K562 (cell line): ENCODE measurements at regions not wholly inside any gene's neighbourhood (a gene's known extent, or its start where the extent isn't known, plus 50 kb on each side); places are given as distances from the start of the nearest gene placed in this dataset.

Source experiments
- ATAC-seq: fragments of 200-7000 bp; cut with Tn5 transposase; 3 replicates; pipeline ENCODE4 v1.9.1; 2020; ENCODE audit warnings: moderate library complexity
- BruUV-seq: library from RNA; stranded (reverse); fragments of 400-500 nt; replicated peaks from 2 replicates; lab custom pipeline; 2021; lab: Mats Ljungman, UMichigan
- CTCF ChIA-PET: fragments of 300-600 bp; formaldehyde crosslinking; extraction: SDS; loops from one replicate; lab custom pipeline; 2021; ENCODE audit warnings: low intra/inter-chr PET ratio; lab: Yijun Ruan, JAX
- POLR2A ChIA-PET: fragments of 300-600, 350-650 bp; sonication (Branson Sonifier 250); formaldehyde crosslinking; extraction: SDS; loops from one replicate; lab custom pipeline; 2021; ENCODE audit warnings: antibody characterized with exemption, inconsistent platforms; lab: Yijun Ruan, JAX
- DNase-seq, 4 experiments: peaks; one replicate each; pipeline versions ENCODE4 v3.0.0 to v3.0.0-alpha.2; 2011 to 2018; ENCODE audit warnings: low spot score in 3 of 4, mixed read lengths in 3 of 4; ENCODE audit errors: extremely low read depth in 1 of 4
- FAIRE-seq: peaks from 2 replicates; lab custom pipeline; 2011; peaks lifted over from hg19 to GRCh38; lab: Jason Lieb, UNC
- H2AFZ ChIP-seq: 2 replicates; pipeline ENCODE4 v1.6.0; 2011; ENCODE audit warnings: low read depth, low read length, control low read depth, inconsistent platforms
- H3K27ac ChIP-seq: fragments of 200-600 bp; 3 replicates; pipeline ENCODE4 v1.8.0; 2011; ENCODE audit warnings: low read depth, mild to moderate bottlenecking, control low read depth, inconsistent platforms, low read length, moderate library complexity, mixed read lengths; ENCODE audit errors: extremely low read depth
- H3K27me3 ChIP-seq, 2 experiments: fragments of 300-600 bp in 1 of 2; 2 replicates in 1 of 2; 3 replicates in 1 of 2; pipeline versions ENCODE4 v1.6.0 to v1.8.0; 2011; ENCODE audit warnings: inconsistent platforms in 2 of 2, low read length in 2 of 2, mild to moderate bottlenecking in 1 of 2, mixed read lengths in 1 of 2, moderate library complexity in 1 of 2; ENCODE audit not compliant: control insufficient read depth in 2 of 2, insufficient read depth in 2 of 2
- H3K36me3 ChIP-seq: fragments of 300-600 bp; 3 replicates; pipeline ENCODE4 v1.8.0; 2011; ENCODE audit warnings: mild to moderate bottlenecking, low read length, inconsistent platforms; ENCODE audit not compliant: control insufficient read depth, insufficient read depth
- H3K4me1 ChIP-seq, 2 experiments: fragments of 200-600 bp in 1 of 2; replicated peaks in 1 of 2; 2 replicates in 1 of 2; 3 replicates in 1 of 2; pipeline versions ENCODE4 v1.5.1 to v1.8.0; 2011; ENCODE audit warnings: inconsistent platforms in 2 of 2, low read length in 2 of 2, mild to moderate bottlenecking in 1 of 2, mixed read lengths in 1 of 2, moderate library complexity in 1 of 2; ENCODE audit not compliant: control insufficient read depth in 2 of 2, insufficient read depth in 2 of 2
- H3K4me2 ChIP-seq: 2 replicates; pipeline ENCODE4 v1.6.1; 2011; ENCODE audit warnings: low read length, control low read depth, inconsistent platforms, mixed read lengths; ENCODE audit not compliant: insufficient read depth
- H3K4me3 ChIP-seq: fragments of 200-600 bp; sonication (generic), shearing (Covaris generic); 2 replicates; pipeline ENCODE4 v1.5.1; 2016; ENCODE audit warnings: control low read depth, inconsistent platforms
- H3K79me2 ChIP-seq: fragments of 200-600 bp; 3 replicates; pipeline ENCODE4 v1.8.0; 2011; ENCODE audit warnings: low read length, inconsistent platforms; ENCODE audit not compliant: control insufficient read depth, insufficient read depth
- H3K9ac ChIP-seq, 2 experiments: 2 replicates each; pipeline versions ENCODE4 v1.6.0 to v1.6.1; 2011; ENCODE audit warnings: low read depth in 2 of 2, low read length in 2 of 2, control low read depth in 1 of 2, inconsistent platforms in 1 of 2, mild to moderate bottlenecking in 1 of 2, mixed read lengths in 1 of 2; ENCODE audit not compliant: insufficient read depth in 1 of 2
- H3K9me1 ChIP-seq: one replicate; pipeline ENCODE4 v1.6.0; 2011; ENCODE audit warnings: inconsistent platforms, mild to moderate bottlenecking, low read length, moderate library complexity; ENCODE audit not compliant: control insufficient read depth, insufficient read depth
- H3K9me3 ChIP-seq: replicated peaks from 2 replicates; pipeline ENCODE4 v1.5.1; 2011; ENCODE audit warnings: low read depth, low read length, inconsistent platforms; ENCODE audit not compliant: control insufficient read depth, insufficient read depth
- H4K20me1 ChIP-seq: replicated peaks from 2 replicates; pipeline ENCODE4 v1.6.1; 2011; ENCODE audit warnings: low read length, inconsistent platforms, mixed read lengths; ENCODE audit not compliant: control insufficient read depth, insufficient read depth
- ARHGAP35 ChIP-seq: fragments of 450-650 bp; IDR thresholded peaks from 2 replicates; pipeline ENCODE4 v1.6.1; 2018; ENCODE audit not compliant: partially characterized antibody
- CBFA2T2 ChIP-seq: fragments of 450-650 bp; conservative IDR thresholded peaks from 2 replicates; pipeline ENCODE4 v1.6.1; 2017; ENCODE audit warnings: mild to moderate bottlenecking
- NCOA1 ChIP-seq: fragments of 450-650 bp; IDR thresholded peaks from 2 replicates; pipeline ENCODE4 v1.6.1; 2016; ENCODE audit warnings: low read depth
- NFE2L1 ChIP-seq: fragments of 450-650 bp; IDR thresholded peaks from 2 replicates; pipeline ENCODE4 v1.6.1; 2016; ENCODE audit warnings: missing genetic modification characterization, low read depth, mild to moderate bottlenecking, missing compliant biosample characterization, moderate library complexity, borderline replicate concordance
- ZNF316 ChIP-seq: fragments of 450-650 bp; IDR thresholded peaks from 2 replicates; pipeline ENCODE4 v1.6.1; 2016
- WGBS: fragments of 100-300 bp; shearing (Covaris generic); methylation state at CpG from one replicate; pipeline ENCODE4 v1.1.6; 2016; ENCODE audit warnings: low coverage, mixed read lengths; ENCODE audit not compliant: insufficient coverage; ENCODE audit errors: missing lambda C conversion rate; 5-methylcytosine and 5-hydroxymethylcytosine counted together
- in situ Hi-C: fragments of 300-500 bp; cut with MboI; formaldehyde crosslinking; loops from 4 replicates; pipeline ENCODE4 v1.15.0; 2018; ENCODE audit warnings: inconsistent platforms, mixed read lengths
- intact Hi-C: fragments of 100-400 bp; cut with micrococcal nuclease; formaldehyde crosslinking; loops from 2 replicates; pipeline ENCODE4 v1.14.2; 2022
- TF ChIP-seq, protein P1 (sequence below), 2 experiments: fragments of 450-650 bp in 1 of 2; sonication (generic) in 1 of 2; formaldehyde crosslinking in 1 of 2; IDR thresholded peaks in 1 of 2; conservative IDR thresholded peaks in 1 of 2; 2 replicates each; pipeline versions ENCODE4 v1.6.1 to v1.8.1; 2016 to 2023; ENCODE audit warnings: mild to moderate bottlenecking in 2 of 2, moderate library complexity in 2 of 2, inconsistent platforms in 1 of 2, missing genetic modification reagents in 1 of 2
- TF ChIP-seq, protein P2 (sequence below): fragments of 250-450 bp; sonication (Bioruptor Pico); IDR thresholded peaks from 2 replicates; pipeline ENCODE4 v1.8.0; 2022; ENCODE audit warnings: inconsistent platforms
- TF ChIP-seq, protein P3 (sequence below): sonication (generic); formaldehyde crosslinking; IDR thresholded peaks from 2 replicates; pipeline ENCODE4 v1.8.1; 2023; ENCODE audit warnings: mild to moderate bottlenecking, missing genetic modification reagents, moderate library complexity

DNA sequence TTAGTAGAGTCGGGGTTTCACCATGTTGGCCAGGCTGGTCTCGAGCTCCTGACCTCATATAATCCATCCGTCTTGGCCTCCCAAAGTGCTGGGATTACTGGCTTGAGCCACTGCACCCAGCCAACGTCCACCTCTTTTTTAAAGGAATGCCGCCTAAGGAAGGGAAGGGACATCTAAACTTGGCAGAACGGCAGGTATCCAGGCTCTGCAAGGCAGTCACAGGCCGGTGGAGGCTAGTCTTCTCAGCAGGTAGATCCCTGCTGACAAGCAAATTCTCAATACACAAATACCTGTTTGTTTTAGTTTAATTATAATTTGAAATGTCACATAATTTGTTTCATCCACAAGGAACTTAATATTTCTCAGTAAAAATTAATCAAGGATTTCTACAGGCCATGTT, 232.0 kb upstream of the HSFY2 start:
- BruUV-seq: no TSS peak
- intact Hi-C loops: no loop called here
- Histone ChIP-seq H4K20me1 (no peaks in the 10 kb centered on the region), H3K4me1 (no peaks in the 10 kb centered on the region), H2AFZ (no peak overlapping the region), H3K79me2 (no peaks in the 10 kb centered on the region), H3K9ac (no peak overlapping the region)
- ChIA-PET CTCF (no interaction called here), POLR2A (no interaction called here)
- no CpG with 5 or more reads among the region's 7 CpGs for WGBS
- TF ChIP-seq NFE2L1 (tag) (no peak), CBFA2T2 (no peak)
- TF ChIP-seq, protein P1, sequence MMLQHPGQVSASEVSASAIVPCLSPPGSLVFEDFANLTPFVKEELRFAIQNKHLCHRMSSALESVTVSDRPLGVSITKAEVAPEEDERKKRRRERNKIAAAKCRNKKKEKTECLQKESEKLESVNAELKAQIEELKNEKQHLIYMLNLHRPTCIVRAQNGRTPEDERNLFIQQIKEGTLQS (IDR thresholded peaks at IDR 0.05): no peak
- TF ChIP-seq, protein P1 (CRISPR knock-in tag; conservative IDR thresholded peaks at IDR 0.05): no peak
- TF ChIP-seq, all 486 proteins: peak for 0
- no peaks in the 10 kb centered on the region for H3K9me1 ChIP-seq
- no peak overlapping the region for H3K4me2 ChIP-seq
- no peak overlapping the region for H3K27ac ChIP-seq
- no peaks in the 10 kb centered on the region for H3K9me3 ChIP-seq
- ATAC-seq (no peak), FAIRE-seq (no peak), DNase-seq (no peak)
- H3K4me3 ChIP-seq: no peak overlapping the region
- no peaks in the 10 kb centered on the region for H3K36me3 ChIP-seq
- in situ Hi-C loops: no loop called here
- no peaks in the 10 kb centered on the region for H3K27me3 ChIP-seq

DNA sequence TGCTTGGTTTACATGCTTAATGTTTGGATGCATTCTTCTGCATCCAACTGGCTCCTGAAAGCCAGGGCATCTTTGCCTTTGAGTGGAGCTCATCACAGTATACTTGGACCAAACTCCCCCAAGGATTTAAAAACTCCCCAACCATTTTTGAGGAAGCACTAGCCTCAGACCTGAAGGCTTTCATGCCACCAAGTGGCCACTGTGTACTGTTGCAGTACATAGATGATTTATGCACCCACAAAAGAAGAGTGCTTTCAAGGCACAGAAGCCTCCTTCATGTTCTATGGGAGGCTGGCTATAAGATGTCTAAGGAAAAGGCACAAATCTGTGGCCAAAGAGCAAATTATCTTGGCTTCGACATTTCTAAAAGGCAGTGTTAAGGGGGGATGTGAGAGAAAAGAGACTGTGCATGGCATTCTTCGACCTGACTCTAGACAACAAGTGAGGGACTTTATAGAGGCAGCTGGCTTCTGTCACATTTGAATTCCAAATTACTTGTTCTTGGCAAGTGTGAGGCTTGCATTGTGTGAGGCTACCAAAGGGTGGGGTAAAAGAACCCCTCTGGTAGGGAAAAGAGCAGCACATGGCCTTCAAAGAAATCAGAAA, 224.2 kb upstream of the HSFY2 start:
- Histone ChIP-seq H3K36me3 (no peaks in the 10 kb centered on the region), H3K27me3 (no peaks in the 10 kb centered on the region), H3K79me2 (no peaks in the 10 kb centered on the region), H3K9me3 (no peaks in the 10 kb centered on the region), H4K20me1 (no peaks in the 10 kb centered on the region), H3K4me2 (no peak overlapping the region), H2AFZ (no peak overlapping the region), H3K9me1 (no peaks in the 10 kb centered on the region), H3K4me1 (no peaks in the 10 kb centered on the region), H3K27ac (no peak overlapping the region), H3K9ac (no peak overlapping the region), H3K4me3 (no peak overlapping the region)
- CTCF ChIA-PET: no interaction called here
- no CpG with 5 or more reads among the region's 2 CpGs for WGBS
- no TSS peak for BruUV-seq
- intact Hi-C loops (no loop called here), in situ Hi-C loops (no loop called here)
- FAIRE-seq (no peak), DNase-seq (no peak), ATAC-seq (no peak)
- POLR2A ChIA-PET: no interaction called here
- TF ChIP-seq, protein P2, sequence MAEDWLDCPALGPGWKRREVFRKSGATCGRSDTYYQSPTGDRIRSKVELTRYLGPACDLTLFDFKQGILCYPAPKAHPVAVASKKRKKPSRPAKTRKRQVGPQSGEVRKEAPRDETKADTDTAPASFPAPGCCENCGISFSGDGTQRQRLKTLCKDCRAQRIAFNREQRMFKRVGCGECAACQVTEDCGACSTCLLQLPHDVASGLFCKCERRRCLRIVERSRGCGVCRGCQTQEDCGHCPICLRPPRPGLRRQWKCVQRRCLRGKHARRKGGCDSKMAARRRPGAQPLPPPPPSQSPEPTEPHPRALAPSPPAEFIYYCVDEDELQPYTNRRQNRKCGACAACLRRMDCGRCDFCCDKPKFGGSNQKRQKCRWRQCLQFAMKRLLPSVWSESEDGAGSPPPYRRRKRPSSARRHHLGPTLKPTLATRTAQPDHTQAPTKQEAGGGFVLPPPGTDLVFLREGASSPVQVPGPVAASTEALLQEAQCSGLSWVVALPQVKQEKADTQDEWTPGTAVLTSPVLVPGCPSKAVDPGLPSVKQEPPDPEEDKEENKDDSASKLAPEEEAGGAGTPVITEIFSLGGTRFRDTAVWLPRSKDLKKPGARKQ (CRISPR knock-in tag): no peak
- TF ChIP-seq NCOA1 (no peak), ARHGAP35 (no peak), ZNF316 (no peak)
- TF ChIP-seq, protein P3, sequence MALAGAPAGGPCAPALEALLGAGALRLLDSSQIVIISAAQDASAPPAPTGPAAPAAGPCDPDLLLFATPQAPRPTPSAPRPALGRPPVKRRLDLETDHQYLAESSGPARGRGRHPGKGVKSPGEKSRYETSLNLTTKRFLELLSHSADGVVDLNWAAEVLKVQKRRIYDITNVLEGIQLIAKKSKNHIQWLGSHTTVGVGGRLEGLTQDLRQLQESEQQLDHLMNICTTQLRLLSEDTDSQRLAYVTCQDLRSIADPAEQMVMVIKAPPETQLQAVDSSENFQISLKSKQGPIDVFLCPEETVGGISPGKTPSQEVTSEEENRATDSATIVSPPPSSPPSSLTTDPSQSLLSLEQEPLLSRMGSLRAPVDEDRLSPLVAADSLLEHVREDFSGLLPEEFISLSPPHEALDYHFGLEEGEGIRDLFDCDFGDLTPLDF: no peak
